ENCODE measurements at regions not wholly inside any gene's neighbourhood (a gene's known extent, or its start where the extent isn't known, plus 50 kb on each side); places are given as distances from the start of the nearest gene placed in this dataset.

DNA sequence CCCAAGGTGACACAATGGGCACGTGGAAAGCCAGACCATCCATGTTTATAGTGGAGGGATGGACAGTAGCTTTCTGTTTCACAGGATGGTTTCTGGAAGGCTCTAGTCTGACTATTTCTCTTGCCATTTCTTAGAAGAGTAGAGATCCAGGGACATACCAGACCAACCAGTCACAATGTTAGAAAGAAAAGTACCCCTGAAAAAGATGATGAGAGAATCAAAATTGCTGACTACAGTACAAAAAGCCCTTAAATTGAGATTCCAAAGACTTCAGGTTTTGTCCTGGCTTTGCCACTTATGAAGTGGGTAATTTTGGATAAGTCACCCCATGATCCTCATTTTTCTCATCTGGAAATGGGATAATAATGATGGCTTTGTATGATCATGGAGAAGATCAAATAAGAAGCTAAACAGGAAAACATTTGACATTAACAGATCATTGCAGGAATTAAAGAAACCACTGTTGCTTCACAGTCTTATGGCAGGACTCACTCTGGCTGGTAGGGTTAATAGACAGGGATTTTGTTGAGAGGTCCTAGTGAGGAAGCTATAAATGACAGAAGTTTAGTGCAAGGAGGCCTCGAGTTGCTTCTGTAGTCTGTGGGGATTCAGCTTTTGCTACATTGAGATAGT lies 386.0 kb downstream of the IRS1 start:
- no peak for DNase-seq (ENCODE audit: low read depth in 1 of 2, low spot score in 1 of 2)
- Histone ChIP-seq H3K27ac (replicated peaks) (no peak overlapping the region), H3K4me3 (replicated peaks; ENCODE audit: insufficient read depth, low read length) (no peak overlapping the region), H3K27me3 (ENCODE audit: insufficient read depth, poor library complexity, severe bottlenecking) (no peaks in the 10 kb centered on the region)
- TF ChIP-seq SPI1 (IDR thresholded peaks at IDR 0.05; ENCODE audit: borderline replicate concordance, low read depth) (no peak), POLR2AphosphoS5 (IDR thresholded peaks at IDR 0.05; ENCODE audit: low read depth) (no peak), GABPA (IDR thresholded peaks at IDR 0.05; ENCODE audit: low read depth) (no peak)
- TF ChIP-seq, protein P1, sequence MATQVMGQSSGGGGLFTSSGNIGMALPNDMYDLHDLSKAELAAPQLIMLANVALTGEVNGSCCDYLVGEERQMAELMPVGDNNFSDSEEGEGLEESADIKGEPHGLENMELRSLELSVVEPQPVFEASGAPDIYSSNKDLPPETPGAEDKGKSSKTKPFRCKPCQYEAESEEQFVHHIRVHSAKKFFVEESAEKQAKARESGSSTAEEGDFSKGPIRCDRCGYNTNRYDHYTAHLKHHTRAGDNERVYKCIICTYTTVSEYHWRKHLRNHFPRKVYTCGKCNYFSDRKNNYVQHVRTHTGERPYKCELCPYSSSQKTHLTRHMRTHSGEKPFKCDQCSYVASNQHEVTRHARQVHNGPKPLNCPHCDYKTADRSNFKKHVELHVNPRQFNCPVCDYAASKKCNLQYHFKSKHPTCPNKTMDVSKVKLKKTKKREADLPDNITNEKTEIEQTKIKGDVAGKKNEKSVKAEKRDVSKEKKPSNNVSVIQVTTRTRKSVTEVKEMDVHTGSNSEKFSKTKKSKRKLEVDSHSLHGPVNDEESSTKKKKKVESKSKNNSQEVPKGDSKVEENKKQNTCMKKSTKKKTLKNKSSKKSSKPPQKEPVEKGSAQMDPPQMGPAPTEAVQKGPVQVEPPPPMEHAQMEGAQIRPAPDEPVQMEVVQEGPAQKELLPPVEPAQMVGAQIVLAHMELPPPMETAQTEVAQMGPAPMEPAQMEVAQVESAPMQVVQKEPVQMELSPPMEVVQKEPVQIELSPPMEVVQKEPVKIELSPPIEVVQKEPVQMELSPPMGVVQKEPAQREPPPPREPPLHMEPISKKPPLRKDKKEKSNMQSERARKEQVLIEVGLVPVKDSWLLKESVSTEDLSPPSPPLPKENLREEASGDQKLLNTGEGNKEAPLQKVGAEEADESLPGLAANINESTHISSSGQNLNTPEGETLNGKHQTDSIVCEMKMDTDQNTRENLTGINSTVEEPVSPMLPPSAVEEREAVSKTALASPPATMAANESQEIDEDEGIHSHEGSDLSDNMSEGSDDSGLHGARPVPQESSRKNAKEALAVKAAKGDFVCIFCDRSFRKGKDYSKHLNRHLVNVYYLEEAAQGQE (IDR thresholded peaks at IDR 0.05; ENCODE audit: insufficient replicate concordance, low read depth), result no peak
- TF ChIP-seq, protein P2, sequence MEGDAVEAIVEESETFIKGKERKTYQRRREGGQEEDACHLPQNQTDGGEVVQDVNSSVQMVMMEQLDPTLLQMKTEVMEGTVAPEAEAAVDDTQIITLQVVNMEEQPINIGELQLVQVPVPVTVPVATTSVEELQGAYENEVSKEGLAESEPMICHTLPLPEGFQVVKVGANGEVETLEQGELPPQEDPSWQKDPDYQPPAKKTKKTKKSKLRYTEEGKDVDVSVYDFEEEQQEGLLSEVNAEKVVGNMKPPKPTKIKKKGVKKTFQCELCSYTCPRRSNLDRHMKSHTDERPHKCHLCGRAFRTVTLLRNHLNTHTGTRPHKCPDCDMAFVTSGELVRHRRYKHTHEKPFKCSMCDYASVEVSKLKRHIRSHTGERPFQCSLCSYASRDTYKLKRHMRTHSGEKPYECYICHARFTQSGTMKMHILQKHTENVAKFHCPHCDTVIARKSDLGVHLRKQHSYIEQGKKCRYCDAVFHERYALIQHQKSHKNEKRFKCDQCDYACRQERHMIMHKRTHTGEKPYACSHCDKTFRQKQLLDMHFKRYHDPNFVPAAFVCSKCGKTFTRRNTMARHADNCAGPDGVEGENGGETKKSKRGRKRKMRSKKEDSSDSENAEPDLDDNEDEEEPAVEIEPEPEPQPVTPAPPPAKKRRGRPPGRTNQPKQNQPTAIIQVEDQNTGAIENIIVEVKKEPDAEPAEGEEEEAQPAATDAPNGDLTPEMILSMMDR (IDR thresholded peaks at IDR 0.05; ENCODE audit: insufficient read depth, low read length), result no peak

DNA sequence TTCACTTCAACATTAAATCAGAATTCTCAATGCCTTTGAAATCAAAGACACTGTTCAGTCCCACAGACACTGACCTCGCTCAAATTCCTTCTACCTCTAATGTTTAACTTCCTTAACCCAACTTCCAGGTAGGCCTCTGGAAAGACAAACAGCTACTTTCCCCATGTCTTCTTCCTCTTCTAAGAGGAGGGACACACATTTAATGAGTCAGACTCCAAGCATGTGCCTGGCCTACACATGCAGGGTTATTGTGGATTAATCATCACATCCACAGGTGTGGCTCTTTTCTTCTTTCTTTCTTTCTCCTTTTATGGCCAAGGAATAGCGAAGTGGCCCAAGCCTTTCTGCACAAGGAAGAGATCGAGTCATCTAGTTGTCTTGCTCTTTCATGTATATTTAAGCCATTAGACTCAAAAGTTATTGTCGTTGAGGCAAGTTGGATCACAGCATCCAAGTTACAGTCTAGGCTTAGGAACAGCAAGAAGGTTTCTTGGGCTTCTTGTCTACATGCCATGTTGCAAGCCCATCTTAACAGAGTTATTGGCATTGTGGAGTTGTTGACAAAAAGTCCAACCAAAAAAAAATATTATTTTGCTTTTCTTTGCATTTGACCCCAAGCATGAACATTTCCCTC lies 387.8 kb downstream of the IRS1 start:
- Histone ChIP-seq H3K27me3 (ENCODE audit: insufficient read depth, poor library complexity, severe bottlenecking) (no peaks in the 10 kb centered on the region), H3K27ac (replicated peaks) (no peak overlapping the region), H3K4me3 (replicated peaks; ENCODE audit: insufficient read depth, low read length) (no peak overlapping the region)
- TF ChIP-seq, protein P2 (IDR thresholded peaks at IDR 0.05; ENCODE audit: insufficient read depth, low read length), result no peak
- TF ChIP-seq GABPA (IDR thresholded peaks at IDR 0.05; ENCODE audit: low read depth) (no peak), SPI1 (IDR thresholded peaks at IDR 0.05; ENCODE audit: borderline replicate concordance, low read depth) (no peak), POLR2AphosphoS5 (IDR thresholded peaks at IDR 0.05; ENCODE audit: low read depth) (no peak)
- TF ChIP-seq, protein P1 (IDR thresholded peaks at IDR 0.05; ENCODE audit: insufficient replicate concordance, low read depth), result no peak
- DNase-seq (ENCODE audit: low read depth in 1 of 2, low spot score in 1 of 2), result no peak

DNA sequence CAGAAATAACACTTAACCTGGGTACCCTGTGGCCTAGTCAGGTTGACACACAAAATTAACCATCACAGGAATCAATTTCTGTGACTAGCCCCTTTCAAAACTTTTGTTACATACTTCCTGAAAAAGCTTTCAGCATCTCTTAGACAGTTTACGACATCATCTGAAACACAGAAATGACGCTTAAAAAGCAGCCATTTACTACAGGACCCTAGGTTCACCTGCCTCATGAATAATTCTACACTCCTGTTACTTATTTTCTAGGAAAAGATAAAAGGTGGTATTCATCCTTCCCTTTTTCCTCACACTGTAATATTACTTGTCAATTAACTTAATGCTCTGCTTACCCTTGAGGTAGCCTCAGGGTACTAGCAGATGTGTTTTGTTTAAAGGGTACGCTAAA lies 388.4 kb downstream of the IRS1 start:
- DNase-seq (ENCODE audit: low read depth in 1 of 2, low spot score in 1 of 2), result peak in 1 of 2 experiments; percentile 10
- H3K4me3 ChIP-seq (replicated peaks; ENCODE audit: insufficient read depth, low read length), result no peak overlapping the region
- H3K27ac ChIP-seq (replicated peaks), result 0 out of 2 replicates have a peak overlapping the region, but pooled peaks have one; percentile 18

More for the DNA sequence above, 388.4 kb downstream of the IRS1 start:
- no peak for TF ChIP-seq GABPA (IDR thresholded peaks at IDR 0.05; ENCODE audit: low read depth)
- TF ChIP-seq, protein P1 (IDR thresholded peaks at IDR 0.05; ENCODE audit: insufficient replicate concordance, low read depth), result no peak
- TF ChIP-seq POLR2AphosphoS5 (IDR thresholded peaks at IDR 0.05; ENCODE audit: low read depth), result no peak
- TF ChIP-seq, protein P2 (IDR thresholded peaks at IDR 0.05; ENCODE audit: insufficient read depth, low read length), result no peak
- no peak for TF ChIP-seq SPI1 (IDR thresholded peaks at IDR 0.05; ENCODE audit: borderline replicate concordance, low read depth)
- no peaks in the 10 kb centered on the region for H3K27me3 ChIP-seq (ENCODE audit: insufficient read depth, poor library complexity, severe bottlenecking)
